NCI-H2196 treated with DMSO at 0.1 percent for 48 hours (cell line): ENCODE measurements at regions not wholly inside any gene's neighbourhood (a gene's known extent, or its start where the extent isn't known, plus 50 kb on each side); places are given as distances from the start of the nearest gene placed in this dataset.

Experiments used
- DNase-seq: peaks from one replicate; lab custom pipeline; 2025; ENCODE audit not compliant: unreplicated experiment; lab: John Stamatoyannopoulos, UW

DNA sequence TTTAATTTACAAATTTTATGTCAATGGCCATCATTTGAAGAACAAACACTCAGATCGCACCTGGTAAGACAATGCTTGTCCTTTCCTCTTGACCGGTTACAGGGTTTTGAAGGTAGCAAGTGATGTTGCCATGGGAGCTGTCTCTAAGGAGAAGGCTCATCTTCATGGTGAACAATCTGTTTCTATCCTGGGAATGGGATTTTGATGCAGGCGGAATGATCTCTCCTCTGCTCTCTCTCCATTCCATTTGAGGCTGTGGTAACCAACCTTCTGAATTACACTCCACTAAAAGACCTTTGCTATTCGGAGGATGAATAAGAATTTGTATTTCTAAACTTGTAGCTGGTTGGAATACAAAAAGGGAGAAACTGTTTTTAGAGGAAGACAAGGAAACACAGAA lies 57.9 kb upstream of the SLC5A9 start:
- no peak for DNase-seq

DNA sequence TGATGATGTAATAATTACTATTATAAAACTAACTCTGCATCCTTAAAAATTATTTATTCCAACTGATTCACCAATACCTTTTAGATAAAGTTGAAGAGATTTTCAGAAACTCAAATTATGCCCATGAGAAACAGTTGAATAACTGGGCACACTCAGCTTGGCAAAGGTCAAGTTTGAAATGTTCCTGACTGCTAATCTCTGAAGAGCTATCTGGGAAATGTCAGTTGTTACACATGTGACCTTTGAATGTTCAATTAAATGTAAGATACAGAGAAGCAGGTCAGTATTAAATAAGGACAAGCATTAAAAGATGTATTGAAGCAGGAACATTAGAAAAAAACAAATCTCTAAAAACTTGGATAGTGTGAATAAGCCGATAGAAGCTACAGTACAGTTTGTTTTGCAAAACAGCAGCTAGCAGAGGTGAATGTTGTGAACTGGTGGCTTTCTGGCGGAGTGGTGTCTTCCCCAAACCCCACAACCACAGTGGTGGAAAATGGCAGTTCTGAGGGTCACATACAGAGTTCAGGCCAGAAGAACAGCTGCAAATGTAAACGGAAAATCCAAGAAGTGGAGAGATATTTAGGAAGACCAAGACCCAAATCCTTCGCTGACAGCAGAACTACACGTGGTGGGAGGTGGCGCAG lies 61.9 kb upstream of the SLC5A9 start:
- DNase-seq, result no peak

DNA sequence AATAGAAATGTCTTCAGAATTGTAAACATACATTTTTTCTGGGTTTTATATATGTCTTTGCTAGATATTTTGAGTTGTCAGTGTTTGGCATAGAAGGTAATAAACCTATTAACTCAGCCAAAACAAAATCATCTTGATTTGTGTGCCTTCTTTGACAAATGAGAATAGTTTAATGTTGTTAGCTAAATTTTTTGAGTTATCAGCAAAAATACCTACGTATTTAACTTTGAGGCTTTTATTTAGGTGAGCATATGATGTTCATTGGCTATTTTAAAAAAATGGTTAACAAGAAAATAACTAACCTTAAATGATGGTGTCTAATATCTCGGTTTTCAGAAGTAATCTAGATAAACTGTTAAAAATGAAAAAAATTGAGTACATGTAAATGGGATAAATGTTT lies 83.2 kb upstream of the SLC5A9 start:
- no peak for DNase-seq

DNA sequence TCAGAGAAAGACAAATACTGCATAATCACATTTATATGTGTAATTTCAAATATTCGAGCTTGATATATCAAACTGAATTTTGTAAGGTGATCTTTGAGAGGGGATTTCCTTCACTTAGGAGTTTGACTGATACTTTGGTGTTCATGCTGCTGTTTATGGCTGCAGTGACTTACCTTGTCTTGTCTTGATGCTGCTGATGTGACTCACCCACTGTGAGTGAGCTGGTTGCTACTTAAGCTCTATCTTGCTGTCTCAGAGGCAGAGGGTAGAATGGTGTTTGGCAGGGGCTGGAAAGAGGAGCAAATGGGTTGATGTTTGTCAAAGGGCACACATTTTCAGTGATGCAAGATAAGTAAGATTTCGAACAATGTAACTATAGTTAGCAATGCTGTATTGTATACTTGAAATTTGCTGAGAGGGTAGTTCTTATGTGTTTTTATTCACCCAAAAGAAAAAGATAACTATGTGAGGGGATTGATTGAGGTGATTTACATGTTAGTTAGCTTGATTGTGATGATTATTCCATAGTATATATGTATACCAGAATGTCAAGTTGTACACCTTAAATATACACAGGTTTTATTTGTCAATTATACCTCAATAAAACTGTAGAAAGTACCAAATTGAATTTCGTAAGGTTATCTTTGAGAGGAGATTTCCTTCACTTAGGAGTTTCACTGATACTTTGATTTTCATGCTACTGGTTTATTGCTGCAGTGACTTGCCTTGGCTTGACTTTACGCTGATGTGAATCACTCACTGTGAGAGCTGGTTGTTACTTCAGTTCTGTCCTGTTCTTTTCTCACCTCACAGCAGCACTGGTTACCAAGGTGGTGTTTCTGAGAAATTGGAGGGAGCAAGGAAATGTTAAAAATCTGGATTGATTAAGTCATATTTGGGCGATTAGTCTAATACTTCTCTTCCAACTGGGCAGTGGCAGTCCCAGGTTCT lies 94.5 kb upstream of the SLC5A9 start:
- DNase-seq, result no peak

DNA sequence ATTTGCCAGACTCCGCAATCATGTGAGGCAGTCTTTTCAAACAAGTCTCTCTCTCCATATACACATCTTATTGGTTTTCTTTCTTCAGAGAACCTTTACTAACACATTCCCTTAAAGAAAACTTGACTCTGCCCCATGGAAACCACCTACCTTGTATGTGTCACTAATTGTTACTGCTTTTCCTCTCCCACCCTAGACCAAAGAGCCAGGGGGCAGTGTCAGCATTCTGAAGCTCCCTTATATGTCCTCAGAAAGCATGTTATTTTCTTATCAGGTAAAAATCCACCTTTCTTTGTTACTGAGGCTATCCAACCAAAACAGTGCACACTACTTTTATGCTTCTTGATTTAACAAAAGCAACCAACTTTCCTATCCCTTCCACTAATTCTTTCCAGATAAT lies 98.9 kb upstream of the SLC5A9 start:
- no peak for DNase-seq

DNA sequence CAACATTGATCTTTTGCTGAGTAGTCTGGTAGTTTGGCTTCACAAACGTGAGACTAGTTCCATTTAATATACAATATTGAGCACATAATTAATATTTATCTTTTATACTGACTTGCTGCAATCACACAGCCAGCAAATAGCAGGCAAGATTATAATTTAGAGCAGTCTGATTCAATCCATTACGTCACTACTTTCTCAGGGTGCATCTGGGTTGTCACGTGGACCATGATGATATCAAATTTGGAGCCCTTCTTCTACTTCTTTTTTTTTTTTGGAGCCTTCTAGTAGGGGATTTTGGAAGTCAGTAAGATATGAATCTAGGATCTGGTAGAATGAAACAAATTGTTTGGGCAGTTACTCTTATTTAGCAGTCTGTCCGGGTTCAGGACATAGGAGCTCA lies 100.6 kb upstream of the SLC5A9 start:
- no peak for DNase-seq

DNA sequence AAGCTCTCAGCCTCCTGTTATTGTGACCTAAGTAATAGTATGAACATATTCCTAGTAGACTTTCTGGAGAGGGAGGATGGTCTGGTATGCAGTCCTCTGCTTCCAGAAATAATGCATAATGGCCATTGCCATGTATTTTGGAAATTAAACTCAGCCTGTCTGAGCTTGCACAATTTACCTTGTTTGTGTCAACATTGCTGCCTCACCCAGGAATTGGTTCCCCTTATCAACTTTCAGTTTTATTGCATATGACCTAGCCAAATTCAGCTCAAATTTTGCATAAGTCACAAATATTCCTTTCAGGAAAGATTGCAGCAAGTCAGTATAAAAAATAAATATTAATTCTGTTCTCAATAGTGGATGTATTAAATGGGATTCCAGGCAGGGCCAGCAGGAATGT lies 101.9 kb upstream of the SLC5A9 start:
- no peak for DNase-seq

DNA sequence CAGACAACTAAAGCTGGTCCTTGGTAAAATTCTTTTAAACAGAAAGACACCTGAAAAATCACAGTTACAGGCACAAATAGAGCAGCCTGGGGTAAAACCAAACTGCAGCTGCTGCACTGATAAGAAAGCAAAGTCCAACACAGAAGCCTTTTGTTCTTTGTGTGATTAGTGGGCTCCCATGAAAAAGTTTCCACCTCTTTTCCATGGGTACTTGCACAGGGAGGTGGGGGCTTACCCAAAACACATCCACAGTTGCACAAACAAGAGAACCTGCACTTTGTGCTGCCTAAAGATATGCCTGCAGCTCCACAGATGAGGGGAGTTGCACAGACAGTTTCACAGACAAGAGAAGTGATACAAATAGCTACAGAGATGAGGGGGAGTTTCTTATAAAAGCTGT lies 106.7 kb upstream of the SLC5A9 start:
- DNase-seq, result no peak

DNA sequence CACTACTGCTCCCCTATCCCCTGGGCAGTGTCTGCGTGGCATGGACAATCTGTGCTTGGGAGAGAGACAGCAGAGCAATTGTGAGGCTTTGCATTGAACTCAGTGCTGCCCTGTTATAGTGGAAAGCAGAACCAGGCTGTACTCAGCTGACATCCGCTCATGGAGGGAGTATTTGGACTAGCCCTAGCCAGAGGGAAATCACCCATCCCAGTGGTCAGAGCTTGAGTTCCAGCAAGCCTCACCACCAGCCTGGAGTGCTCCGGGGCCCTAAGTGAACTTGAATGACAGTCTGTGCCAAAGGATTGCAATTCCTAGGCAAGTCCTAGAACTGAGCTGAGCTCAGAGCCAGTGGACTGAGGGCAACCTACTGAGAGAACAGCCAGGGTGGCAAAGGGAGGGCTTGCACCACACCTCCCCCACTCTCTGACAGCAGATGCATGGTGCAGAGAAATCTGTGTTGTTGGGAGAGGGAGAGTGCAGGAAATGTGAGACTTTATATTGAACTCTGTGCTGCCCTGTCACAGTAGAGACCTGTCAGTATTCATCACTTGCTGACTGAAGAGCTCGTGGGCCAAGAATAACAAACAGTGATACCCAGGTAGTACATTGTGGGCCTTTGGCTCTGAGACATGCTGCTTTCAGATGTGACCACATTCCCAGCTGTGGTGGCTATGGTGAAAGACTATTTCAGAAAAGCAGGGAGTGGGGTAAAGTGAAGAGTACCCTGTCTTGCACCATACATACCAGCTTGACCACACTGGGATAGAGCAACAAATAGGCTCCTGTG lies 107.7 kb upstream of the SLC5A9 start:
- no peak for DNase-seq

DNA sequence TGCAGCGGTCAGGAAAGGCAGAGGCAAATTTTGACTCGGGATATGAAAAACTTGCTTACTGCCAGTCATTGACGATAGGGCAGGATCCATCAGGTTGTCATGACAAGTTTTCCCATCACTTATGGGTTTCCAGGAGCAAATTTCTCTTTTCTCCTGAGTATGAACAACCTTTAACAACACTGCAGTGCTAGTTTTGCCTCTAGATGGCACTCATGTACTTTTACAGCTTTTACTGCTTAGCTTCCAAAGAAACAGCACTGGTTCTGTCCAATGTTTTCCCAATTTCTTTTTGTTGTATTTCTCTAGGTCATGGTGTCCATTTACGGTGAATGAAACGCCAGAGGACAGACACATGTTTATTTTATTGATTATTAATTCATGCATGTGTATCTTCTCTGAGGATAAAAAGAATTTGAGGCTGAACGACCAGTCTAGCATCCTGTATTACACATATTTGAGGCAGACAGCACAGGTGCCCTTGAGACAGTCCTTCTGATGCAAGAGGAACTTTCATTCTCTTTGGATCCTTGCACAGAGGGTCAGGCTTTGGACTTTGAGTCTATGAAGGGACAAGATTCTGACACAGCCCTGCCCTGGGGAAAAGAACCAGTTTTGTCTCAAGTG lies 112.3 kb upstream of the TRABD2B start:
- peak; percentile 33 for DNase-seq

DNA sequence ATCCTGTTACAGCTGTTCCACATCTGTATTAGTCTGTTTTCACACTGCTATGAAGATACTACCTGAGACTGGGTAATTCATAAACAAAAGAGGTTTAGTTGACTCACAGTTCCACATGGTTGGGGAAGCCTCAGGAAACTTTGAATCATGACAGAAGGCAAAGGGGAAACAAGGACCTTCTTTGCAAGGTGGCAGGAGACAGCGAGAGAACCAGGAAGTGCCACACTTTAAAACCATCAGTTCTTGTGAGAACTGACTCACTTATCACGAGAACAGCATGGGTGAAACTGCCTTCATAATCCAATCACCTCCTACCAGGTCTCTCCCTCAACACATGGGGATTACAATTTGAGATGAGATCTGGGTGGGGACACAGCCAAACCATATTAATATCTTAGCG lies 110.3 kb upstream of the TRABD2B start:
- DNase-seq, result no peak

DNA sequence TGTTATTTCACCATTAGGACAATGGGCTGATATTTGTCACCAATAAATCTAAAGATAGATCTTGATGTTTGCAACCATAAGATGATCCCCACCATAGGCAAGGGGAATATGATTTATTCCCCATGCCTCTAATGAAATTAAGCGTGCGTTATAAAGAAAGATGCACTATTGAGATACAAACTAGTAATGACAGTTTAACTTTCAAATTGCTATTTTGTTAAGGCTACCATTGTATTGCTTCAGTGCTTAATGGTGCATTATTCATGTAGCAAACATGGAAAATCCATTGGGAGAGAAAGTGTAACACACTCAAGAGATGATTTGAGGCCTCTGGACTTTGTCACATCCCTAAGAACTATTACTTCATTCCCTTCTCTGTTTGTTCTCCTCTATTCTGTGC lies 108.9 kb upstream of the TRABD2B start:
- no peak for DNase-seq

DNA sequence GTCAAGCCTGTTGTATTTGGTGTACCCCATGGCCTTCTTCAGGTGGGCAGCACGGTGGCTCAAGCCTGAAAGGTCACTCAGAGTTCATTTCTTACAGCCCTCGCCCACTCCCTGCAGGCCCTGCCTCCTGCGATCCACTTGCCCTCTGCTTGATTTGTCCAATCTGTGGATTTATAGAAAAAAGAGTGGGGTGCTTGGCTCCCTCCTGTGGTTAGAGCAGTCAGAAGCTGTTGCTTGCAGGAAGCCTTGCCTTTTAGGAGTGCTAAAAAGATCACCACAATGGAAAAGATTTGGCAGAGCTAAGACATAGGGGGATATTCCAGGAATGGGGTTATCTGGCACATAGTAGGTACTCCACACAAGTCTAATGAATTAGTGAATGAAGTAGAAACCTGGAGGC lies 108.0 kb upstream of the TRABD2B start:
- no peak for DNase-seq

DNA sequence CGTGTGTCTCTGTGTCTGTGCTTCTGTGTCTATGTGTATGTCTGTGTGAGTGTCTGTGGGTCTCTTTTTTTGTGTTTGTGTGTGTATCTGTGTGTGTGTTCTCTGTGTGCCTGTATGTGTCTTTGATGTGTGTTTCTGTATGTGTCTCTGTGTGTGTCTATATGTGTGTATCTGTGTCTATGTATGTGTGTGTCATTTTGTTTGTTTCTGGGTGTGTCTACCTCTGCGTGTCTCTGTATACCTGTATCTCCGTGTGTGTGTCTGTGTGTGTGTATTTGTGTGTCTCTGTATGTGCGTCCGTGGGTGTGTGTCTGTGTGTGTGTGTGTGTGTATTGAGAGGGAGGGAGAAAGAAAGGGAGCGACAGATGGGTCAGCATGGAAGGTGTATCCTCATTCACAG lies 106.3 kb upstream of the TRABD2B start:
- no peak for DNase-seq

DNA sequence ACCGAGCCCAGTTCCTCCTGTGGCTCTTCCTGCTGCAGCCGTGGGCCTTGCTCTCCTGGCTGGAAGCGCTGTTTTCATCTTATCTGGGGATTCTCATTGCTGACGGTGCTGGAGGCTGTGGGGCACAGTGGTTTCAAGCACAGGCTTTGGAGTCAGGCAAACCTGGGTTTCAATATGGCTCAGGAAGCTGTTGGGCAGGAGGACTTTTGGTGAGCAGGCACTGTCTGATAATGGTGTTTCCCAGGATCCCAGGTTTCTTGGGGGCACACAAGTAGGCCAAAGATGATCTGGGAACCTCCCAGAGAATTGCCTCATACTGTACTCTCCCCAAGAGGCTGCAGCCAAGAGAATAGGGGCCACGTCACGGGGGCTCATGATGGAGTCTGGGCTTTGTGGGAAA lies 105.6 kb upstream of the TRABD2B start:
- DNase-seq, result no peak

DNA sequence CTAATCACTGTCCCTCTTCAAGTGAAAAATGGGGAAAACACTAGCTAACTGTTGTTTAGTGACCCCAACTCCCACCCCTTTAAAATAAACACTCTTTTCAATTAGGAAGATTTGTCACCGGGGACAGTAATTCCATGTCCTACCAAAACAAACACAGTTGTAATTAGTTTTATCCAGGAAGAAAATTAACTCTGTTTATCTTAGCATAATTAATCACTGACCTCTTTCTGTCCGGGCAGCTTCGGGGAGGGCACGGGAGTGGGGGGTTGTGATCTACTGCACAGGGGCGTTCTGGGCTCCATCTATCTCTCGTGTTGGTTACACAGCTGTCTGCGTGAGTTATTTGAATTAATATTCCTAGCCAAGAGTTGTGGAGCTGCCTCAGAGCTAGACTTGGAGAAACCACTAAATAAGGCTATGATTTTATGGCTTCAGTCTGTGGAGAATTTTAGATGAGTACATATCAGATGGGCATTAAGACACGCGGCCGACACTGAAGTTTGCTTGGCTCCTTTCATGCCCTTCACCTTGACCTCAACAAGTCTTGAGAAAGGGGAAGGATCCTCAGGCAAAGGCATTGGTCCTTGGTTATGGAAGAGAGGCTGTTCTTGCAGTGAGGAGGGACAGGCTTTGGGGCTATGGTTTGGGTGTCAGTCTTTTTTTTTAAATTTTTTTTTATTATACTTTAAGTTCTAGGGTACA lies 102.0 kb upstream of the TRABD2B start:
- DNase-seq, result no peak

DNA sequence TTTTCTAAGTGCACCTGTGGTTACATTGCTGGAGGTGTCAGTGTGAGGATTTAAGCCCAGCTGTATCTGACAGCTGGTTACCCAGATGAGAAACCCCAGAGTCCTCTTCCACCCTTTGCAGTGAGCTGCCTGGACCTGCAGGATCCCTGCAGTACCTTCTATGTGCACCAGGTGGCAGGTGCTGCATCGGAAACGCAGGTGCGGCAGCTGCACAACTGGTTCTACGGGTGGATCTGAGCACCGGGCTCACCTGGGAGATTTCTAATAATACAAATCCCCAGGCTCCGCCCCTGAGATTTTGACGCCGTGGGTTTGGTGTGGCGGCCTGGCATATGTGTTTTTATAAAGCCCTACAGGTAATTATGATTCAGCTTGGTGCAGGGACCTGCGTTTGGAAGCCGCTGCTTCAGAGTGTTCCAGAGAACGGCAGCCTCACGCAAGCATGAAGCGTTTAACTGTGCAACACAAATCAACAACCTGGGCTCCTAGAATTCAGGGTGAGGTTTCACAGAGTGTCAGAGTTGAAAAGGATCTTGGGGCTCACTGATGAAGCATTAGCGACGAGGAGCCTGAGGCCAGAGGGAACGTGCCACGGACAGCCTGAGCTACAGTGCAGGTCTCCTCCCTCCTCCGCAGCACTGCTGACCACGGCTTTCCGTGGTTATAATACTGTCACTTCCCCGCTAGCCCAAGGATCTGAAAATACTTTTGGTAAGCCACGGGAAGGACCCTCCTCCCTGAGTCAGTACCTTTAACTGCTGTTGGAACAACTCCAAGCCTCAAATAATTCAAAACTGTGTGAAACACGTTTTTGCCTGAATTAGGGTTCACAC lies 96.7 kb upstream of the TRABD2B start:
- DNase-seq, result peak; percentile 67

DNA sequence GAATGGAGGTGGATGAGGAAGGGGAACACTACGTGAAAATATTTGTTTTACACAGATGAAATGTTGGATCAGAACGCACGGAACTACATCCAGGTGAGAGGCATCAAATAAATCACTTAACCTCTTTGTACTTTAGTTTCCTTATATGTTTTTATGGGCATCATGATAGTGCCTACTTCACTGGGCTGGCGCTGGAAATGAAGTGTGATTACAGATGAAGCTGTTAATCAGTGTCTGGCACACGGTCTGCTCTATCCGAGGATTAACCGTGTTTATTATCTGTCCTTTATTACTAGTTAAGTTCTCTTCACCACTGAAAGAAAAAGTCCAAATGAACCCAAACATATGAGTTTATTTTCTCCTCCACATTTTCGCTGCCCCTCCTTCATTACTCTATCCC lies 96.0 kb upstream of the TRABD2B start:
- DNase-seq, result no peak

DNA sequence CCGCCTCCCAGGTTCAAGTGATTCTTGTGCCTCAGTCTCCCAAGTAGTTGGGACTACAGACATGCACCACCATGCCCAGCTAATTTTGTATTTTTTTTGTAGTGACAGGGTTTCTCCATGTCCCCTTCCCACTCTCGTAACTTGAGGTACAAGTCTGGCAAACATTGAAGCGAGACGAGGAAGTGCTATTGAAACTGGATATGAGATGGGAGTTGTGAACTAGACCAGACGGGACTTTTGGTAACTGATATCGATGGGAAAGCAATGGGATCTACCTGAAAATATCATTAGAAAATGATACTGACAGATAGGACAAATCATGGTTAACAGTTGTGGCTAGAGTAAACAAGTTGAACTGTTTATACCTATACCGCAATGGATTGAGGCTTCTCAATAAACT lies 95.2 kb upstream of the TRABD2B start:
- no peak for DNase-seq

DNA sequence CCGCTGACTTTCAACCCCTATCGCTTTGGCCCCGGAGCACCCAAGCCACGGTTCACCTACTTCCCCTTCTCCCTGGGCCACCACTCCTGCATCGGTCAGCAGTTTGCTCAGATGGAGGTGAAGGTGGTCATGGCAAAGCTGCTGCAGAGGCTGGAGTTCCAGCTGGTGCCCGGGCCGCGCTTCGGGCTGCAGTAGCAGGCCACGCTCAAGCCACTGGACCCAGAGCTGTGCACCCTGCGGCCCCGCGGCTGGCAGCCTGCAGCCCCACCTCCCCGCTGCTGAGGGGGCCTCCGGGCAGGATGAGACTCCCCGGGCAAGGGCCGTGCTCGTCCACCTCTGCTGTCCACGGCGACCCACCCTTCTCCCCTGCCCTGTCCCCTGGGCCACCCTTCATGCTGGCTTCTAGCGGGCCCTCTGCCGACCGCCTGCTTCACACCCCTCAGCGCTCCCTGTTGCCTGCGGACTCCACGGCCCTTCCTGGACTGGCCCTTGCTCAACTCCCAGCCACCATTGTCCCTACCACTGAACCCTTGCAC lies 92.2 kb upstream of the TRABD2B start:
- no peak for DNase-seq
